Endothelial cell of umbilical vein (primary cell): ENCODE measurements at regions not wholly inside any gene's neighbourhood (a gene's known extent, or its start where the extent isn't known, plus 50 kb on each side); places are given as distances from the start of the nearest gene placed in this dataset.

Experiments
- BruUV-seq: library from RNA; stranded (reverse); fragments of 400-500 nt; replicated peaks from 2 replicates; lab custom pipeline; 2021; lab: Mats Ljungman, UMichigan
- CTCF ChIA-PET: fragments of 300-600, 350-600 bp; sonication (Branson Sonifier 250); formaldehyde crosslinking; loops from one replicate; lab custom pipeline; 2021; ENCODE audit warnings: antibody characterized with exemption, inconsistent platforms; lab: Charles Lee
- POLR2A ChIA-PET: fragments of 300-600, 350-600 bp; sonication (Branson Sonifier 250); formaldehyde crosslinking; loops from one replicate; lab custom pipeline; 2021; ENCODE audit warnings: antibody characterized with exemption, inconsistent platforms; lab: Charles Lee
- DNase-seq: peaks from one replicate; pipeline ENCODE4 v3.0.0-alpha.2; 2011; ENCODE audit warnings: low read depth, low spot score
- FAIRE-seq: peaks from 2 replicates; lab custom pipeline; 2011; peaks lifted over from hg19 to GRCh38; lab: Jason Lieb, UNC
- H2AFZ ChIP-seq: 2 replicates; pipeline ENCODE4 v1.6.0; 2012; ENCODE audit warnings: low read depth, low read length, control low read depth, inconsistent platforms
- H3K27ac ChIP-seq: 2 replicates; pipeline ENCODE4 v1.5.1; 2011; ENCODE audit warnings: low read depth, mild to moderate bottlenecking, control low read depth, low read length, moderate library complexity; ENCODE audit not compliant: insufficient read depth
- H3K27me3 ChIP-seq, 2 experiments: 2 replicates each; pipeline versions ENCODE4 v1.6.0 to v1.6.1; 2011; ENCODE audit warnings: low read length in 2 of 2, mixed read lengths in 1 of 2; ENCODE audit not compliant: control insufficient read depth in 2 of 2, insufficient read depth in 2 of 2
- H3K36me3 ChIP-seq, 2 experiments: 2 replicates in 1 of 2; 3 replicates in 1 of 2; pipeline ENCODE4 v1.5.1; 2011; ENCODE audit warnings: low read length in 2 of 2, mild to moderate bottlenecking in 1 of 2, moderate library complexity in 1 of 2; ENCODE audit not compliant: control insufficient read depth in 2 of 2, insufficient read depth in 2 of 2; ENCODE audit errors: extremely low read depth in 1 of 2
- H3K4me1 ChIP-seq: 3 replicates; pipeline ENCODE4 v1.5.1; 2011; ENCODE audit warnings: mild to moderate bottlenecking, low read length; ENCODE audit not compliant: control insufficient read depth, insufficient read depth; ENCODE audit errors: extremely low read depth
- H3K4me2 ChIP-seq: 2 replicates; pipeline ENCODE4 v1.6.1; 2011; ENCODE audit warnings: low read length, control low read depth, mixed read lengths; ENCODE audit not compliant: insufficient read depth
- H3K4me3 ChIP-seq, 3 experiments: fragments of 200-600 bp in 1 of 3; sonication (generic), shearing (Covaris generic) in 1 of 3; replicated peaks in 1 of 3; 2 replicates each; pipeline ENCODE4 v1.5.1; 2011 to 2016; ENCODE audit warnings: control low read depth in 3 of 3, low read length in 3 of 3, mild to moderate bottlenecking in 2 of 3, inconsistent platforms in 1 of 3, low read depth in 1 of 3, moderate library complexity in 1 of 3; ENCODE audit not compliant: insufficient read depth in 1 of 3
- H3K79me2 ChIP-seq: 2 replicates; pipeline ENCODE4 v1.6.0; 2012; ENCODE audit warnings: low read length, inconsistent platforms; ENCODE audit not compliant: control insufficient read depth, insufficient read depth
- H3K9ac ChIP-seq: replicated peaks from 2 replicates; pipeline ENCODE3; 2011; ENCODE audit warnings: low read length, control low read depth; ENCODE audit not compliant: insufficient read depth; ENCODE audit errors: extremely low read depth
- H3K9me1 ChIP-seq: replicated peaks from 3 replicates; pipeline ENCODE4 v1.6.0; 2011; ENCODE audit warnings: mild to moderate bottlenecking, low read length; ENCODE audit not compliant: control insufficient read depth, insufficient read depth; ENCODE audit errors: extremely low read depth
- H3K9me3 ChIP-seq: replicated peaks from 2 replicates; pipeline ENCODE4 v1.5.1; 2012; ENCODE audit warnings: low read length, inconsistent platforms; ENCODE audit not compliant: control insufficient read depth, insufficient read depth
- H4K20me1 ChIP-seq: replicated peaks from 2 replicates; pipeline ENCODE3; 2011; ENCODE audit warnings: mild to moderate bottlenecking, low read length; ENCODE audit not compliant: control insufficient read depth, insufficient read depth; ENCODE audit errors: extremely low read depth
- CTCF ChIP-seq, 2 donors: IDR thresholded peaks; 1 replicate in 1 of 2; 2 replicates in 1 of 2; pipeline ENCODE4 v1.5.1; 2011; ENCODE audit warnings: low read length in 2 of 2, mild to moderate bottlenecking in 2 of 2, moderate library complexity in 2 of 2, control low read depth in 1 of 2, inconsistent platforms in 1 of 2, low read depth in 1 of 2; ENCODE audit not compliant: insufficient read depth in 1 of 2; ENCODE audit errors: extremely low read depth in 1 of 2
- EZH2 ChIP-seq: IDR thresholded peaks from 2 replicates; pipeline ENCODE4 v1.6.1; 2012; ENCODE audit warnings: borderline replicate concordance, low read depth, mild to moderate bottlenecking, moderate library complexity, low read length, inconsistent platforms; ENCODE audit not compliant: severe bottlenecking
- FOS ChIP-seq: IDR thresholded peaks from 2 replicates; pipeline ENCODE4 v1.6.1; 2011; ENCODE audit warnings: mild to moderate bottlenecking, low read length, moderate library complexity, borderline replicate concordance; ENCODE audit not compliant: insufficient read depth
- GATA2 ChIP-seq: IDR thresholded peaks from 2 replicates; pipeline ENCODE4 v1.7.0; 2011; ENCODE audit warnings: low read depth, mild to moderate bottlenecking, moderate library complexity, mixed read lengths, low read length; ENCODE audit not compliant: insufficient read length, insufficient read depth
- JUN ChIP-seq: IDR thresholded peaks from 2 replicates; pipeline ENCODE4 v1.6.1; 2011; ENCODE audit warnings: borderline replicate concordance, low read depth; ENCODE audit not compliant: insufficient read length, insufficient read depth
- MAX ChIP-seq: IDR thresholded peaks from 2 replicates; pipeline ENCODE4 v1.6.1; 2011; ENCODE audit not compliant: insufficient read depth, insufficient read length
- MYC ChIP-seq: IDR thresholded peaks from one replicate; pipeline ENCODE4 v1.6.1; 2011; ENCODE audit warnings: mild to moderate bottlenecking, low read depth, low read length
- POLR2A ChIP-seq: IDR thresholded peaks from 2 replicates; pipeline ENCODE4 v1.6.1; 2012; ENCODE audit warnings: low read depth, mild to moderate bottlenecking, control low read depth, low read length
- POLR2AphosphoS5 ChIP-seq: IDR thresholded peaks from 2 replicates; pipeline ENCODE4 v1.6.1; 2012; ENCODE audit warnings: low read depth, mild to moderate bottlenecking, control low read depth, low read length, moderate library complexity; ENCODE audit not compliant: insufficient read depth
- dilution Hi-C: fragments of 300-500 bp; cut with MboI; formaldehyde crosslinking; loops from one replicate; pipeline ENCODE4 v1.15.0; 2019; ENCODE audit warnings: low sequenced_read_pairs; ENCODE audit not compliant: extremely low pct_ligation_motif_present
- intact Hi-C: fragments of 100-400 bp; cut with micrococcal nuclease; formaldehyde crosslinking; loops from one replicate; pipeline ENCODE4 v1.10.0; 2022

- Histone ChIP-seq H3K9ac (peak overlapping the region; percentile 98), H3K9me1 (no peaks in the 10 kb centered on the region), H3K36me3 (no peaks in the 10 kb centered on the region), H3K27me3 (no peaks in the 10 kb centered on the region), H3K9me3 (no peaks in the 10 kb centered on the region), H4K20me1 (no peaks in the 10 kb centered on the region), H2AFZ (no peak overlapping the region), H3K4me3 (no peak overlapping the region), H3K4me2 (no peak overlapping the region), H3K79me2 (peaks cover 27% of the 10 kb centered on the region), H3K27ac (peak overlapping the region; percentile 98), H3K4me1 (peaks cover 66% of the 10 kb centered on the region)
- ChIA-PET POLR2A (interaction anchor here (0.9 to 2.7 kb wide), 9 partner anchors 28 to 164 kb away, joined by 3 to 20 read pairs (median 5); partner anchors contain the start of gene FAM50B), CTCF (interaction anchor here (0.9 to 7.2 kb wide), 16 partner anchors 12 to 632 kb away, joined by 3 to 81 read pairs (median 6); partner anchors contain the start of genes FAM50B and PXDC1)
- no TSS peak for BruUV-seq
- no peak for DNase-seq
- intact Hi-C loops = loop anchor here (1.0 to 5.0 kb wide), 6 partner anchors 51 to 632 kb away; partner anchors contain the start of gene FAM50B
- TF ChIP-seq GATA2 (no peak), MYC (no peak), FOS (no peak), CTCF (IDR thresholded peaks at IDR 0.05; ENCODE audit: extremely low read depth in 1 of 2, insufficient read depth in 1 of 2, low read depth in 1 of 2, low read length in 2 of 2) (no peak), POLR2AphosphoS5 (no peak), POLR2A (no peak), EZH2 (no peak), MAX (no peak), JUN (no peak)
- FAIRE-seq = no peak
- dilution Hi-C loops = no loop called here
These were observed 64.8 kb downstream of the FAM50B start for GRCh38 chr6:3913958-3914337.
